ENCODE measurements at regions not wholly inside any gene's neighbourhood (a gene's known extent, or its start where the extent isn't known, plus 50 kb on each side); places are given as distances from the start of the nearest gene placed in this dataset.

DNA sequence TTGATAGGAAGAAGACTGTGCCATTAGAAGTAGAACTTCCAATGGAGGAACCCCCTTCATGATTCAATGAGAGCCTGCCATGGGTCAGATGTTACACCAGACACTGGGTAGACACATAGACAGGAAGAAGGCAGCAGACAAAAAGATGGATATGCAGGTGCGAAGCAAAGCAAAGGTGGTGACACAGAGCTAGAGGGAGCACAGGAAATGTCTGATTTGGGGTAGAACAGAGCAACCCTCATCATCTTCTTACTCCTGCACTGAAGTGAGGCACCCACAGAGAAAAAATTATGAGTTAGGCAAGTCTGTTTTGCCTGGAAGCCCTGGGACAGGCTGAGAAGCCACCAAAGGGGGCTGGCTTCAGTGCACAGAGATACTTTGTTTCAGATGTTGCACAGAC is 240.2 kb downstream of the ANAPC1 start:
- in situ Hi-C loops (cut with HindIII; ENCODE audit: low sequenced_read_pairs): no loop called here
- no peak overlapping the region for H3K4me3 ChIP-seq (ENCODE audit: low read depth, low read length)
- no peak for DNase-seq (ENCODE audit: low read depth, low spot score)
- TF ChIP-seq, protein P1, sequence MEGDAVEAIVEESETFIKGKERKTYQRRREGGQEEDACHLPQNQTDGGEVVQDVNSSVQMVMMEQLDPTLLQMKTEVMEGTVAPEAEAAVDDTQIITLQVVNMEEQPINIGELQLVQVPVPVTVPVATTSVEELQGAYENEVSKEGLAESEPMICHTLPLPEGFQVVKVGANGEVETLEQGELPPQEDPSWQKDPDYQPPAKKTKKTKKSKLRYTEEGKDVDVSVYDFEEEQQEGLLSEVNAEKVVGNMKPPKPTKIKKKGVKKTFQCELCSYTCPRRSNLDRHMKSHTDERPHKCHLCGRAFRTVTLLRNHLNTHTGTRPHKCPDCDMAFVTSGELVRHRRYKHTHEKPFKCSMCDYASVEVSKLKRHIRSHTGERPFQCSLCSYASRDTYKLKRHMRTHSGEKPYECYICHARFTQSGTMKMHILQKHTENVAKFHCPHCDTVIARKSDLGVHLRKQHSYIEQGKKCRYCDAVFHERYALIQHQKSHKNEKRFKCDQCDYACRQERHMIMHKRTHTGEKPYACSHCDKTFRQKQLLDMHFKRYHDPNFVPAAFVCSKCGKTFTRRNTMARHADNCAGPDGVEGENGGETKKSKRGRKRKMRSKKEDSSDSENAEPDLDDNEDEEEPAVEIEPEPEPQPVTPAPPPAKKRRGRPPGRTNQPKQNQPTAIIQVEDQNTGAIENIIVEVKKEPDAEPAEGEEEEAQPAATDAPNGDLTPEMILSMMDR (IDR thresholded peaks at IDR 0.05; ENCODE audit: low read depth, low read length): no peak

DNA sequence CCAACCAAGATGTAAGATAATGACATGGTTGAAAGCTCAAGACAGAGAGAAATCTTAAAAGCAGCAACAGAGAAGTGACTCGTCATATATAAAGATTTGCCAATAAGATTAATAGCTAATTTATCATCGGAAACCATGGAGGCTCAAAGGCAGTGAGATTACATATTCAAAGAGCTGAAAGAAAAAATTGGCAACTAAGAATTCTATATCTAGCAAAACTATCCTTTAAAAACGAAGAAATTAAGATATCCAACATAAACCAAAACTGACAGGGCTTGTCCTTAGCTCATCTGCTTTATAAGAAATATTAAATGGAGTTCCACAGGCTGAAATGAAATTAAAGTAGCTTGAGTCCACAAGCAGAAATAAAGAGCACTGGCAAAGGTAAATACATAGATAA is 236.6 kb downstream of the ANAPC1 start:
- TF ChIP-seq, protein P1 (IDR thresholded peaks at IDR 0.05; ENCODE audit: low read depth, low read length): no peak
- in situ Hi-C loops (cut with HindIII; ENCODE audit: low sequenced_read_pairs): no loop called here
- no peak for DNase-seq (ENCODE audit: low read depth, low spot score)
- no peak overlapping the region for H3K4me3 ChIP-seq (ENCODE audit: low read depth, low read length)

- in situ Hi-C loops (cut with HindIII; ENCODE audit: low sequenced_read_pairs): no loop called here
- DNase-seq (ENCODE audit: low read depth, low spot score): no peak
- no peak overlapping the region for H3K4me3 ChIP-seq (ENCODE audit: low read depth, low read length)
- TF ChIP-seq, protein P1 (IDR thresholded peaks at IDR 0.05; ENCODE audit: low read depth, low read length): no peak
These were observed 232.0 kb downstream of the ANAPC1 start for GRCh38 chr2:111652038-111652437.

DNA sequence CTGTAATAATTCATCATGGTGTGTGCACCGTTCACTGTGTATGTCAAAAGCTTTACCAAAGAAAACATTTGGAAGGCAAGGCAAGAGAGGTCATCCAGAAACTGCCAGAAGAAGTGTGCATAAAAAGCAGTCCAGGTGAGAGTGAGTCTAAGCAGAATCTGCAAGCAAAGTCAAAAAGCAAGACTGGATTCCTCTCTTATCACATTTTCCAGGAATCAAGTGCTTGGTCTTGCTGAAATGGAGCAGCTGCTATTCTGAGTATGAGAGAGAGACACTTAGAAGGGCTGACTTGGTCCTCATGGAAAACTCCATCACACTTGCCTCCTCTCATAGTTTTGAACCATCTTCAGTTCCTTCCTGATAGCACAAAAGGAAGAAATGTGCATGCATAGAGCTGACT is 231.3 kb downstream of the ANAPC1 start:
- in situ Hi-C loops (cut with HindIII; ENCODE audit: low sequenced_read_pairs): no loop called here
- no peak for DNase-seq (ENCODE audit: low read depth, low spot score)

DNA sequence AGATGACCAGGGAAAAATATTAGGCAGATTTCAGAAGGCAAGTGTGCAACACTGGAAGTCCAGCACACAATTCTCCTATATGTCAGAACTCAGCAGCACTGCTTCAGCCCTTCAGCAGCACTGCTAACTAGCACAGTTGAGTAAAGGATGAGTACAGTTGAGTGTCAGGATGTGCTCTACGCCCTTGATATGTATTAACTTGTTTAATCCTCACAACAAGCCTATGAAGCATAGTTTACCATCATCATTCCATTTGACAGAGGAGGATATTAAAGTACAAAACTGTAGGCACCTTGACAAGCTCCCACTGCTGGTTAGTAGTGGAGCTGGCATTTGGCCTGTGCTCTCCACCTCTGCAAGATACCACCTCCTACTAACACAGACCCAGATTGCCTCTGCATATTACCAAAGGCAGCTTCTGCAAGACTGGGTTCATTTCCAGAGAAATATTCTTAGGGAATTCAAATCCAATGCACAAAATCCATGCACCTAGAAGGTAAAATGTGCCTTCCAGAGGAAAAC is 230.8 kb downstream of the ANAPC1 start:
- TF ChIP-seq, protein P1 (IDR thresholded peaks at IDR 0.05; ENCODE audit: low read depth, low read length): no peak
- in situ Hi-C loops (cut with HindIII; ENCODE audit: low sequenced_read_pairs): no loop called here
- H3K4me3 ChIP-seq (ENCODE audit: low read depth, low read length): no peak overlapping the region
- no peak for DNase-seq (ENCODE audit: low read depth, low spot score)

More for the DNA sequence above, 231.3 kb downstream of the ANAPC1 start:
- TF ChIP-seq, protein P1 (IDR thresholded peaks at IDR 0.05; ENCODE audit: low read depth, low read length): no peak
- H3K4me3 ChIP-seq (ENCODE audit: low read depth, low read length): no peak overlapping the region

DNA sequence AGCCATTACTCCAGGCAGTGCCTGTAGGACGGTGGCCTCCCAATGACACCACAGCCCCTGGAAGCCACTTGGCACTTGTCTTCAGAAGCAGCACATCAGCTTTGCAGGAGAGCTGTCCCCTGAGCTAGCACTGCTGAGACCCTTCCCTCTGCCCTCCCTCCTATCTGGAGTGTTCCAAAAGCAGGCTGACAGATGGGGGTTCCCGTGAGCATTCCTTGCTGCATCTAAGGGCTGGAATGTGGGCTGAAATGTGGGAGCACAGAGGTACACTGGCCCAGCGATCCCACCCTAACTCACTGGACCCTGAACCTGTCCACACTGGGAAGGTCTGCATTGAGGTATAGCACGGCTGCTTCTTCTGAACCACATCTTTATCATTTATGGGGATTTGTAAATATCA is 230.1 kb downstream of the ANAPC1 start:
- DNase-seq (ENCODE audit: low read depth, low spot score): no peak
- in situ Hi-C loops (cut with HindIII; ENCODE audit: low sequenced_read_pairs): no loop called here
- TF ChIP-seq, protein P1 (IDR thresholded peaks at IDR 0.05; ENCODE audit: low read depth, low read length): no peak
- no peak overlapping the region for H3K4me3 ChIP-seq (ENCODE audit: low read depth, low read length)

DNA sequence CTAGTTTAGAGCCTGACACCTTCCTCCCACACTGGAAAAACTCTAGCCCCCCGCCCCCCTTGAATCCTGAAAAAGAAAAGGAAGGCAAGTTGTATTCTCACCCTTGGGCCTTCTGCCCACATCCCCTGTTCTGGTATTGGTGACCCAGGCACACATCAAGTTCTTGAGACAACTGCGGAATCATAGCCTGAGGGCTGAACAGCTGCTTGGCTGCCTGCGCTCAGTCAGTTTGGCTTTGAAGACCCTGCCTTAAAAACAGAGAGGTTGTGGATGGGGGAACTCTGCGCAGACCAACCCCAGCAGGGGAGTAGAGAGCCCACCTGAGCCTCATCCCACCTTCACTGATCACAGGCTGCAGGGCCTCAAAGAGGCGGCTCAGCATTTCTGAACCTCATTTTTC is 229.2 kb downstream of the ANAPC1 start:
- TF ChIP-seq, protein P1 (IDR thresholded peaks at IDR 0.05; ENCODE audit: low read depth, low read length): no peak
- no peak overlapping the region for H3K4me3 ChIP-seq (ENCODE audit: low read depth, low read length)
- in situ Hi-C loops (cut with HindIII; ENCODE audit: low sequenced_read_pairs): no loop called here
- no peak for DNase-seq (ENCODE audit: low read depth, low spot score)

Measured in astrocyte of the spinal cord (primary cell).